Calu3 (cell line): ENCODE measurements at regions not wholly inside any gene's neighbourhood (a gene's known extent, or its start where the extent isn't known, plus 50 kb on each side); places are given as distances from the start of the nearest gene placed in this dataset.
"Not testable (repeated sequence)": the region's sequence is repeated elsewhere in the genome, so short reads cannot be mapped to it uniquely, and the experiment has no call there.

Experiments used
- BruUV-seq: library from RNA; stranded (reverse); fragments of 400-500 nt; replicated peaks from 2 replicates; lab custom pipeline; 2021; lab: Mats Ljungman, UMichigan
- CTCF ChIA-PET: fragments of 300-600 bp; sonication (Branson Sonifier 250); formaldehyde crosslinking; loops from one replicate; lab custom pipeline; 2022; ENCODE audit warnings: antibody characterized with exemption; lab: Charles Lee
- DNase-seq: peaks from one replicate; pipeline ENCODE4 v3.0.0; 2022
- H3K27ac Mint-ChIP-seq: one replicate; pipeline ENCODE4 v1.8.0; 2022; ENCODE audit warnings: mixed read lengths; ENCODE audit not compliant: unreplicated experiment
- H3K27me3 Mint-ChIP-seq: one replicate; pipeline ENCODE4 v1.8.0; 2022; ENCODE audit warnings: mixed read lengths; ENCODE audit not compliant: unreplicated experiment
- H3K36me3 Mint-ChIP-seq: one replicate; pipeline ENCODE4 v1.8.0; 2022; ENCODE audit warnings: mild to moderate bottlenecking, moderate library complexity, mixed read lengths; ENCODE audit not compliant: insufficient read depth, unreplicated experiment
- H3K4me1 Mint-ChIP-seq: one replicate; pipeline ENCODE4 v1.8.0; 2022; ENCODE audit warnings: mild to moderate bottlenecking, low read depth, mixed read lengths; ENCODE audit not compliant: unreplicated experiment
- H3K4me3 Mint-ChIP-seq: one replicate; pipeline ENCODE4 v1.8.0; 2022; ENCODE audit warnings: mild to moderate bottlenecking, low read depth, moderate library complexity, mixed read lengths; ENCODE audit not compliant: unreplicated experiment
- H3K9me3 Mint-ChIP-seq: one replicate; pipeline ENCODE4 v1.8.0; 2022; ENCODE audit warnings: low read depth, mixed read lengths; ENCODE audit not compliant: unreplicated experiment
- intact Hi-C: fragments of 100-400 bp; cut with micrococcal nuclease; formaldehyde crosslinking; loops from one replicate; pipeline ENCODE4 v1.10.0; 2022; ENCODE audit not compliant: unreplicated experiment
- TF ChIP-seq, protein P1 (sequence below): fragments of 200-600 bp; IDR thresholded peaks from one replicate; pipeline ENCODE4 v1.8.0; 2022; ENCODE audit warnings: antibody characterized with exemption; ENCODE audit not compliant: unreplicated experiment

DNA sequence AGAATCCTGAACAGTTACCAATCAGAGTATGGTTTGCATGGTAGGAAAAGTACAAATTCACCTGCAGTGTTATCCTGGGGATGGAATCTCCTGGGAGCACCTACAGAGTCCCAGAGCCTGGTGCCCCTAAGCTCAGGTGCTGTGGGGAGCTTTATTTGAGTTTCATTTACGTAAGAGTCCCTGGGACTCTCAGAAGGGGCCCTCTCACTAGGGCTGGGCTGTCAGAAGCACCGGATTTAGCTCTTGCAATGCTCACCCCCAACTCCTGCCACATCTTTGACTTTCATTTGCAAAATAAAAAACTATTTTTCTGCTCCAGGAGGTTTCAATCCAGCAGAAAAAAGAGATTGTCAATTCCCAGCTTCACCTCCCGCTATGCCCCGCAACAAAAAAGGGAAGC lies 569.8 kb upstream of the B3GAT1 start:
- no peak for DNase-seq
- peaks cover 20% of the 10 kb centered on the region for H3K9me3 Mint-ChIP-seq
- H3K27ac Mint-ChIP-seq: no peak overlapping the region
- CTCF ChIA-PET: no interaction called here
- no TSS peak for BruUV-seq
- no peaks in the 10 kb centered on the region for H3K27me3 Mint-ChIP-seq
- no peak overlapping the region for H3K4me3 Mint-ChIP-seq
- intact Hi-C loops: no loop called here
- H3K36me3 Mint-ChIP-seq: no peaks in the 10 kb centered on the region
- TF ChIP-seq, protein P1, sequence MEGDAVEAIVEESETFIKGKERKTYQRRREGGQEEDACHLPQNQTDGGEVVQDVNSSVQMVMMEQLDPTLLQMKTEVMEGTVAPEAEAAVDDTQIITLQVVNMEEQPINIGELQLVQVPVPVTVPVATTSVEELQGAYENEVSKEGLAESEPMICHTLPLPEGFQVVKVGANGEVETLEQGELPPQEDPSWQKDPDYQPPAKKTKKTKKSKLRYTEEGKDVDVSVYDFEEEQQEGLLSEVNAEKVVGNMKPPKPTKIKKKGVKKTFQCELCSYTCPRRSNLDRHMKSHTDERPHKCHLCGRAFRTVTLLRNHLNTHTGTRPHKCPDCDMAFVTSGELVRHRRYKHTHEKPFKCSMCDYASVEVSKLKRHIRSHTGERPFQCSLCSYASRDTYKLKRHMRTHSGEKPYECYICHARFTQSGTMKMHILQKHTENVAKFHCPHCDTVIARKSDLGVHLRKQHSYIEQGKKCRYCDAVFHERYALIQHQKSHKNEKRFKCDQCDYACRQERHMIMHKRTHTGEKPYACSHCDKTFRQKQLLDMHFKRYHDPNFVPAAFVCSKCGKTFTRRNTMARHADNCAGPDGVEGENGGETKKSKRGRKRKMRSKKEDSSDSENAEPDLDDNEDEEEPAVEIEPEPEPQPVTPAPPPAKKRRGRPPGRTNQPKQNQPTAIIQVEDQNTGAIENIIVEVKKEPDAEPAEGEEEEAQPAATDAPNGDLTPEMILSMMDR: no peak
- H3K4me1 Mint-ChIP-seq: no peaks in the 10 kb centered on the region

DNA sequence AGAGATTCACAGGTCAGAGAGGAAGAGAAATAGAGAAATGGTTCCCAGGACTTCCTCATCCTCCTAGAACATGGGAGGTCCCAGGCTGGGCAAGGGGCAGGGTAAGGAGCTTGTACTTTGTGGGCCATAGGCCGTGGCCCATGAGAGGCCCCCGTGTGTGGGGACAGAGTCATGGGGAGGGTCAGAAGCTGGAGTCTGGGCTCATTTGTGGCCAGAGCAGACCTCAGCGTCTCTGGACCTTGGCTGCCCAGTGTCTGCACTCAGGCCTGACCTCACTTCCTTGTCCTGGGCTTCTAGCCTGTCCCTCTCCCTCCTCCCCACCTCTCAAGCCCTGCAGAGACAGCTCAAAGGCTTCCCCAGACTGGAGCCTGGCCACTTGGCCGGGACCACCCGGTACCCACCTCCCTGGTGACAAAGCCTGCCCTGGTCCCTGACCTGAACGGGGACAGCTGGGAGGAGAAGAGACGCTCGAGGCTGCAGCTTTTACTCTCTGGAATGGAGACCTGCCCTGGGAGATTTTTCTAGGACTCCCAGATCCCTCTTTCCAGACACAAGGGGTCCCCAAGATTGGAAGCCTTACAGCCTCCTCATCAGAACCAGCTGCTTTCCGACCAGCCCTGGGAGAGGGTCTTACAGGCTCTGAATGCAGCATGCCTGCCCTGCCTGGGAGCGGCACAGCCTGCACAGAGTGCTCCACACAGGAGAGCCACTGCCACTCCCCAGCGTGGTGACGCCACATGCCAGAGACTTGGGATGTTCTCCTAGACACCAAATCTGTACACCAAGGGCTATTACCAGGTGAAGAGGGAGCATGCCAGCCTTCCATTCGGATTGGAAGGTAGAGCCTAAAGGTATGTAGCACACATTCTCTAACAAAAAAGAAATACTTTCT lies 569.0 kb upstream of the B3GAT1 start:
- Mint-ChIP-seq H3K9me3 (peaks cover 20% of the 10 kb centered on the region), H3K36me3 (no peaks in the 10 kb centered on the region), H3K27ac (no peak overlapping the region), H3K4me1 (no peaks in the 10 kb centered on the region), H3K4me3 (no peak overlapping the region), H3K27me3 (no peaks in the 10 kb centered on the region)
- no TSS peak for BruUV-seq
- CTCF ChIA-PET: no interaction called here
- intact Hi-C loops: no loop called here
- no peak for DNase-seq
- TF ChIP-seq, protein P1: no peak

DNA sequence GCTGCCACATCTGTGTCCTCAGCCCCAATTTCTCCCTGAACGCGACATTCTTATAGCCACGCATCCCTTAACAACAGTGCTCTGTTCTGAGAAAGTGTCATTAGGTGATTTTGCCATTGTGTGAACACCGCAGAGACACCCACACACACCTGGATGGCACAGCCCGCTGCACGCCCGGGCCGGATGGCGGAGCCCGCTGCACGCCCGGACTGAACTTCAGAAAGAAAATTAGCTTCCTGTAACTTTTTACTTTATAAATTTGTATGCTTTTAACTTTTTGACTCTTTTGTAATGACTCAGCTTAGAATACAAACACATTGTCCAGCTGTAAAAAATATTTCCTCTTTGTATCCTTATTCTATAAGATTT lies 567.0 kb upstream of the B3GAT1 start:
- H3K4me3 Mint-ChIP-seq, DNase-seq, BruUV-seq, H3K27ac Mint-ChIP-seq, H3K4me1 Mint-ChIP-seq, intact Hi-C loops, CTCF ChIA-PET, H3K27me3 Mint-ChIP-seq, H3K36me3 Mint-ChIP-seq: not testable (repeated sequence)
- peaks cover 16% of the 10 kb centered on the region for H3K9me3 Mint-ChIP-seq

DNA sequence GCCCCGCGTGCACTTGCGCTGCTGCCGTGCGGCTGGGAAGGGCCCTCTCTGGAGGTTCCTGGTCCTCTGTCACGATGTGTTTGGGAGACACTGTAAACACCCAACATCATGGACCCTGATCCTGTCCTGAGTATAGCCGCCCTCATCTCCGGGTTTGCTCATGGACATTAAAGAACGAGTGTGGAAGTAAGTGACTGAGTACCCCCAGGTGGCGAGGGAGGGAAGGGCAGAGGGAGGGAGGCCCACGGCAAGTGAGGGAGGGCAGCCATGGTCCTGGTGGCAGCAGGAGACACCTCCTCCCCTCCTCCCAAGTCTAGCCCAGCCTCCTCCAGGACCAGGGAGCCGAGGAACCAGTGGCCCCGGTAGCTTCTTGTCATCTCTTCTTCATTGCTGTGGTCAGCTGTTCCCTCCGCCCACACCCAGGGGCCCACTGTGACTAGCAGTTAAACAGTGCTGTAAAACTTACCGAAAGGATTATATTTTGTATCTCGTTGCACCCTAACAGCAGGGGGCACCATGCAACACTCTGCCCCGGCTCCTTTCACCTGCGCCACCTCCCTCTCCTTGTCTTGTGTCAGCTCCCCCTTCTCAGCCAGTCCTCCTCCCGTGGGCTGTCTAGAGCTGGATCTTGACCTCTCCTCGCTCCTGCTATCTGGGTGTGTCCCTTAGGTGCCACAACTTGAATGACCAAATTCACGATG lies 566.5 kb upstream of the B3GAT1 start:
- Mint-ChIP-seq H3K27ac (no peak overlapping the region), H3K27me3 (no peaks in the 10 kb centered on the region), H3K4me3 (no peak overlapping the region), H3K4me1 (no peaks in the 10 kb centered on the region), H3K9me3 (peaks cover 15% of the 10 kb centered on the region), H3K36me3 (no peaks in the 10 kb centered on the region)
- CTCF ChIA-PET: no interaction called here
- TF ChIP-seq, protein P1: no peak
- intact Hi-C loops: no loop called here
- no TSS peak for BruUV-seq
- DNase-seq: no peak
